CD4-positive, alpha-beta T cell (primary cell): ENCODE measurements at regions not wholly inside any gene's neighbourhood (a gene's known extent, or its start where the extent isn't known, plus 50 kb on each side); places are given as distances from the start of the nearest gene placed in this dataset.

Experiments used
- ATAC-seq: fragments of 200-7000 bp; cut with Tn5 transposase; one replicate; pipeline ENCODE4 v1.10.0; 2022; ENCODE audit warnings: mild to moderate bottlenecking; ENCODE audit not compliant: poor library complexity
- CTCF ChIA-PET: fragments of 350-600 bp; sonication (Branson Sonifier 250); formaldehyde crosslinking; loops from one replicate; lab custom pipeline; 2021; ENCODE audit warnings: antibody characterized with exemption, inconsistent platforms; lab: Charles Lee
- POLR2A ChIA-PET: fragments of 350-600 bp; sonication (Branson Sonifier 250); formaldehyde crosslinking; loops from one replicate; lab custom pipeline; 2021; ENCODE audit warnings: antibody characterized with exemption, inconsistent platforms; lab: Charles Lee
- DNase-seq, 14 experiments: peaks; one replicate each; pipeline ENCODE4 v3.0.0-alpha.2; 2013 to 2020; ENCODE audit warnings: mixed read lengths in 2 of 14
- H3K27ac ChIP-seq, 2 donors: one replicate each; pipeline versions ENCODE4 v1.5.1 to v1.7.0; 2013; ENCODE audit warnings: low read length in 2 of 2, low read depth in 1 of 2, mild to moderate bottlenecking in 1 of 2
- H3K27me3 ChIP-seq, 2 experiments: 1 replicate in 1 of 2; 2 replicates in 1 of 2; pipeline versions ENCODE4 v1.6.1 to v1.7.0; 2013; ENCODE audit warnings: low read length in 2 of 2, control low read depth in 1 of 2, mild to moderate bottlenecking in 1 of 2, moderate library complexity in 1 of 2; ENCODE audit not compliant: insufficient read depth in 2 of 2, control insufficient read depth in 1 of 2
- H3K36me3 ChIP-seq: one replicate; pipeline ENCODE4 v1.6.1; 2013; ENCODE audit warnings: low read length, control low read depth; ENCODE audit not compliant: insufficient read depth
- H3K4me1 ChIP-seq: one replicate; pipeline ENCODE4 v1.6.1; 2013; ENCODE audit warnings: low read length, control low read depth; ENCODE audit not compliant: insufficient read depth
- H3K4me3 ChIP-seq: one replicate; pipeline ENCODE4 v1.5.1; 2013; ENCODE audit warnings: mild to moderate bottlenecking, low read length, moderate library complexity
- H3K9me3 ChIP-seq, 2 experiments: 1 replicate in 1 of 2; 2 replicates in 1 of 2; pipeline versions ENCODE4 v1.6.1 to v1.7.0; 2013; ENCODE audit warnings: low read length in 2 of 2, mild to moderate bottlenecking in 2 of 2, control low read depth in 1 of 2, moderate library complexity in 1 of 2; ENCODE audit not compliant: control insufficient read depth in 1 of 2, insufficient read depth in 1 of 2
- H3K27ac Mint-ChIP-seq: one replicate; pipeline ENCODE4 v1.8.0; 2020; ENCODE audit warnings: mixed read lengths
- H3K27me3 Mint-ChIP-seq: one replicate; pipeline ENCODE4 v1.8.0; 2021; ENCODE audit warnings: mixed read lengths
- H3K36me3 Mint-ChIP-seq: one replicate; pipeline ENCODE4 v1.8.0; 2021; ENCODE audit warnings: low read depth, mixed read lengths
- H3K4me1 Mint-ChIP-seq: one replicate; pipeline ENCODE4 v1.8.0; 2021; ENCODE audit warnings: low read depth, mixed read lengths
- H3K4me3 Mint-ChIP-seq: one replicate; pipeline ENCODE4 v1.8.0; 2020; ENCODE audit warnings: mild to moderate bottlenecking, mixed read lengths
- H3K9me3 Mint-ChIP-seq: one replicate; pipeline ENCODE4 v1.8.0; 2020; ENCODE audit warnings: mixed read lengths
- intact Hi-C, 2 experiments: fragments of 100-400 bp; cut with DNase I in 1 of 2; cut with micrococcal nuclease in 1 of 2; formaldehyde crosslinking; loops; one replicate each; pipeline versions ENCODE4 v1.15.1 to v1.9.0; 2023 to 2025; cut with DNase I, micrococcal nuclease
- TF ChIP-seq, protein P1 (sequence below): fragments of 200-600 bp; IDR thresholded peaks from one replicate; pipeline ENCODE4 v1.8.0; 2022; ENCODE audit warnings: antibody characterized with exemption, mild to moderate bottlenecking

DNA sequence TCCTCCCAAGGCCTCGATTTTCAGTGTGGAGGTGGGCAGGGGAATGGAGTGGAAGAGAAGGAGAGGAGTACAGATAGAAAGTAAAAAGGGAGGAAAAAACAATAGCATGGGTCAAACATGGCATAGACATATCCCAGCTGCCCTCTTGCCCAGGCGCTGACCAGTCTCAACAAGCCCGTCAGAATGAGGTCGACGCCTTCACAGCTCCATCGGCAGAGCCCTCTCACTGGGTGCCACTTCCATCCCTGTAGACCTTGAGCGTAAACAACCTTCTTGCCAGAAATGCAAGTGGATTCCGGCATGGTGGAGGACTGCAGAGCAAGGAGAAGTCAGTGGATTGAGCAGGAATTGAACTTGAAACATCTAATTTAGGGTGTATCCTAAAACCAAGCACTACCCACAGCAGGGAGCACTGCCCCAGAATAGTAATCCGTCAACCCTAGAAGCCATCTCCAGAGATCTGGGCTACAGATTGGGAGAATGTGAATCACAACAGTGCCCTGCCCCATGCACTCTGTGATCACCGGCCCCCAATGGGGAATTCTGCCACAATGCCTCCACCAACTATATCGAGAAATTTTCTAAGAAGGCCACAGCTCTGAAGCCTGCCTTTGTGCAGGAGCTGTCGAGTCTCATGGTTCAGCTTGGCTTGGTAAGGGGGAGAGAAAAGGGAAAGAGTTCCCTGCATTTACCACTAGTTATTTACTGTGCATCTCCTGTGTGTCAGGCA is 190.1 kb downstream of the UACA start:
- Mint-ChIP-seq H3K4me3 (no peak overlapping the region), H3K27ac (no peak overlapping the region), H3K36me3 (no peaks in the 10 kb centered on the region), H3K9me3 (peaks cover 2% of the 10 kb centered on the region), H3K27me3 (no peaks in the 10 kb centered on the region), H3K4me1 (peaks cover 5% of the 10 kb centered on the region)
- peaks cover 0 to 5% of the 10 kb centered on the region in 2 experiments for H3K9me3 ChIP-seq
- no peaks in the 10 kb centered on the region for H3K36me3 ChIP-seq
- ATAC-seq (no peak), DNase-seq (no peak)
- no peaks in the 10 kb centered on the region for H3K27me3 ChIP-seq
- CTCF ChIA-PET = no interaction called here
- TF ChIP-seq, protein P1, sequence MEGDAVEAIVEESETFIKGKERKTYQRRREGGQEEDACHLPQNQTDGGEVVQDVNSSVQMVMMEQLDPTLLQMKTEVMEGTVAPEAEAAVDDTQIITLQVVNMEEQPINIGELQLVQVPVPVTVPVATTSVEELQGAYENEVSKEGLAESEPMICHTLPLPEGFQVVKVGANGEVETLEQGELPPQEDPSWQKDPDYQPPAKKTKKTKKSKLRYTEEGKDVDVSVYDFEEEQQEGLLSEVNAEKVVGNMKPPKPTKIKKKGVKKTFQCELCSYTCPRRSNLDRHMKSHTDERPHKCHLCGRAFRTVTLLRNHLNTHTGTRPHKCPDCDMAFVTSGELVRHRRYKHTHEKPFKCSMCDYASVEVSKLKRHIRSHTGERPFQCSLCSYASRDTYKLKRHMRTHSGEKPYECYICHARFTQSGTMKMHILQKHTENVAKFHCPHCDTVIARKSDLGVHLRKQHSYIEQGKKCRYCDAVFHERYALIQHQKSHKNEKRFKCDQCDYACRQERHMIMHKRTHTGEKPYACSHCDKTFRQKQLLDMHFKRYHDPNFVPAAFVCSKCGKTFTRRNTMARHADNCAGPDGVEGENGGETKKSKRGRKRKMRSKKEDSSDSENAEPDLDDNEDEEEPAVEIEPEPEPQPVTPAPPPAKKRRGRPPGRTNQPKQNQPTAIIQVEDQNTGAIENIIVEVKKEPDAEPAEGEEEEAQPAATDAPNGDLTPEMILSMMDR = no peak
- no peaks in the 10 kb centered on the region for H3K4me1 ChIP-seq
- intact Hi-C loops = no loop called here
- H3K4me3 ChIP-seq = no peak overlapping the region
- no peak overlapping the region for H3K27ac ChIP-seq
- POLR2A ChIA-PET = no interaction called here

GRCh38 chr15:70569714-70570231 is 193.6 kb downstream of the UACA start:
- ChIA-PET CTCF (no interaction called here), POLR2A (interaction anchor here (1.0 kb wide), 1 partner anchor 36 kb away, joined by 4 read pairs; no protein-coding TSS in a partner anchor)
- TF ChIP-seq, protein P1 = no peak
- Mint-ChIP-seq H3K9me3 (peaks cover 2% of the 10 kb centered on the region), H3K4me1 (no peaks in the 10 kb centered on the region), H3K4me3 (no peak overlapping the region), H3K36me3 (no peaks in the 10 kb centered on the region), H3K27ac (no peak overlapping the region), H3K27me3 (no peaks in the 10 kb centered on the region)
- H3K9me3 ChIP-seq = peaks cover 0 to 5% of the 10 kb centered on the region in 2 experiments
- ATAC-seq (no peak), DNase-seq (no peak)
- intact Hi-C loops = loop anchor here in 1 of 2 experiments (5.0 kb wide), 1 partner anchor 37 kb away; no protein-coding TSS in a partner anchor
- no peaks in the 10 kb centered on the region for H3K4me1 ChIP-seq
- H3K27me3 ChIP-seq = no peaks in the 10 kb centered on the region
- H3K27ac ChIP-seq = no peak overlapping the region
- H3K36me3 ChIP-seq = no peaks in the 10 kb centered on the region
- no peak overlapping the region for H3K4me3 ChIP-seq

- TF ChIP-seq, protein P1 = no peak
- CTCF ChIA-PET = no interaction called here
- Histone ChIP-seq H3K36me3 (no peaks in the 10 kb centered on the region), H3K4me1 (no peaks in the 10 kb centered on the region), H3K27me3 (no peaks in the 10 kb centered on the region), H3K4me3 (no peak overlapping the region), H3K9me3 (peaks cover 0 to 3% of the 10 kb centered on the region in 2 experiments), H3K27ac (no peak overlapping the region)
- intact Hi-C loops = loop anchor here in 1 of 2 experiments (5.0 kb wide), 1 partner anchor 37 kb away; no protein-coding TSS in a partner anchor
- no peaks in the 10 kb centered on the region for H3K27me3 Mint-ChIP-seq
- H3K4me3 Mint-ChIP-seq = no peak overlapping the region
- H3K4me1 Mint-ChIP-seq = no peaks in the 10 kb centered on the region
- POLR2A ChIA-PET = interaction anchor here (1.0 kb wide), 1 partner anchor 35 kb away, joined by 4 read pairs; no protein-coding TSS in a partner anchor
- ATAC-seq = no peak
- no peak overlapping the region for H3K27ac Mint-ChIP-seq
- no peaks in the 10 kb centered on the region for H3K36me3 Mint-ChIP-seq
- peaks cover under 1% of the 10 kb centered on the region for H3K9me3 Mint-ChIP-seq
- no peak for DNase-seq
Observed at GRCh38 chr15:70569091-70569713, 194.2 kb downstream of the UACA start.
